ENCODE measurements at regions not wholly inside any gene's neighbourhood (a gene's known extent, or its start where the extent isn't known, plus 50 kb on each side); places are given as distances from the start of the nearest gene placed in this dataset.

DNA sequence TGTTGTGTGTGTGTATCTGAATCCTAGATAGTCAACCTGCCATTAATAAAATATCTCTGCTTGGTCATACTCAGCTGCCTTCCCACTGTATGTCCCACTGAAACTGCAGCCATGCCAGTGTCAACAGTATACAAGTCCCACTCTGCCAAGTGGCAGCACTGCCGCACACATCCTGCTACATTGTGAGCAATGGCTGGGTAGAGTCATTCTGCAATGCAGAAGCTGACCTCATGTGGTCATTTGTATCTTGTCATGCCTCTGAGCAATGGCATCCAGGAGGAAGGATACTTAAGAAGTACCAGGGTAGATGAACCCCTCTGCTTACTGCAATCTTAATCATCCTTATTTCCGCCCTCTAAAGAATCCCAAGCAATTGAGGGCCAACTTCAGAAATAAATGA, 302.2 kb upstream of the DDX18 start:
- TF ChIP-seq, protein P1, sequence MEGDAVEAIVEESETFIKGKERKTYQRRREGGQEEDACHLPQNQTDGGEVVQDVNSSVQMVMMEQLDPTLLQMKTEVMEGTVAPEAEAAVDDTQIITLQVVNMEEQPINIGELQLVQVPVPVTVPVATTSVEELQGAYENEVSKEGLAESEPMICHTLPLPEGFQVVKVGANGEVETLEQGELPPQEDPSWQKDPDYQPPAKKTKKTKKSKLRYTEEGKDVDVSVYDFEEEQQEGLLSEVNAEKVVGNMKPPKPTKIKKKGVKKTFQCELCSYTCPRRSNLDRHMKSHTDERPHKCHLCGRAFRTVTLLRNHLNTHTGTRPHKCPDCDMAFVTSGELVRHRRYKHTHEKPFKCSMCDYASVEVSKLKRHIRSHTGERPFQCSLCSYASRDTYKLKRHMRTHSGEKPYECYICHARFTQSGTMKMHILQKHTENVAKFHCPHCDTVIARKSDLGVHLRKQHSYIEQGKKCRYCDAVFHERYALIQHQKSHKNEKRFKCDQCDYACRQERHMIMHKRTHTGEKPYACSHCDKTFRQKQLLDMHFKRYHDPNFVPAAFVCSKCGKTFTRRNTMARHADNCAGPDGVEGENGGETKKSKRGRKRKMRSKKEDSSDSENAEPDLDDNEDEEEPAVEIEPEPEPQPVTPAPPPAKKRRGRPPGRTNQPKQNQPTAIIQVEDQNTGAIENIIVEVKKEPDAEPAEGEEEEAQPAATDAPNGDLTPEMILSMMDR (IDR thresholded peaks at IDR 0.05) = no peak
- Histone ChIP-seq H3K9me3 (no peaks in the 10 kb centered on the region), H3K27me3 (no peaks in the 10 kb centered on the region), H3K4me1 (no peaks in the 10 kb centered on the region), H3K36me3 (no peaks in the 10 kb centered on the region), H3K27ac (no peak overlapping the region), H3K4me3 (no peak overlapping the region)
- WGBS, 2 donors = 82 to 84% methylated on average over 2 of the region's 2 CpGs
- no peak for ATAC-seq
- intact Hi-C loops (cut with DNase I) = no loop called here
- no peak for DNase-seq

DNA sequence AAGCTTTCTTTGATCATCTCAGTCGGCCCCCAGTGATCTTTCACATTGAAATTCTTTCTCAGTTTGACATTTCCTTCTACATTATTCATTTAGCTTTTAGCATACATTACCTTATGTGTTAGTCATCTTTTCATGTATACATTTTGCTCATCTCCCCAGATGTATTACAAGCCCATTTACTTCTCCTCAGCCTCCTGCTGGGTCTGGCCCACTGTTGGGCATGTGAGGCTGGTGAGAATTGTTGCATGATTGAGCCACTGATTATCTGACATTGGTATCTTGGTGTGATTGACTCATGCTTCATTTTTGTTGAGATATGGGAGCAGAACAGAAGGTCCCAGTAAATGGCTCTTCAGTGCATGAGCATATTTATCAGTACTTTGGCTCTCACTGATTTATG, 300.1 kb upstream of the DDX18 start:
- no peaks in the 10 kb centered on the region for H3K27me3 ChIP-seq
- intact Hi-C loops (cut with DNase I) = no loop called here
- TF ChIP-seq, protein P1 (IDR thresholded peaks at IDR 0.05) = no peak
- H3K27ac ChIP-seq = no peak overlapping the region
- H3K9me3 ChIP-seq = no peaks in the 10 kb centered on the region
- DNase-seq (no peak), ATAC-seq (no peak)
- H3K4me1 ChIP-seq = no peaks in the 10 kb centered on the region
- H3K4me3 ChIP-seq = no peak overlapping the region
- 72 to 81% methylated on average over 1 of the region's 1 CpG for WGBS, 2 donors
- H3K36me3 ChIP-seq = no peaks in the 10 kb centered on the region

DNA sequence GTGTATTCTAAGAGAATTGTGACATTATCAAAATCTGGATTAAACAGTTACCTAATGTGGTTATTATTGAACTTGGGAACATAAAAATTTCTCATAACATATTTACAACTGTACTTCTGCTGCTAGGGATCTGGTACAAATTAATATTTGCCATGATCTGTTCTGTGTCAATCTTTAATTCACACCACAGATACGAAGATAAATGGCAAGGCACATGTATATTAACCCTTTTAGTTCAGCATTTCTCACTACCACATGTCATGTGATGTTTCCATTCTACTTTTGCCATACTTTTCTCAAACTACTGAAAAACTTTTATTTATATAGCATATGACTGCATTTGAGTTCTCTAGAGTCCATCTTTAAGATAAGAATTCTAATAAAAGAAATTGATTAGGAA, 295.3 kb upstream of the DDX18 start:
- H3K4me3 ChIP-seq = no peak overlapping the region

DNA sequence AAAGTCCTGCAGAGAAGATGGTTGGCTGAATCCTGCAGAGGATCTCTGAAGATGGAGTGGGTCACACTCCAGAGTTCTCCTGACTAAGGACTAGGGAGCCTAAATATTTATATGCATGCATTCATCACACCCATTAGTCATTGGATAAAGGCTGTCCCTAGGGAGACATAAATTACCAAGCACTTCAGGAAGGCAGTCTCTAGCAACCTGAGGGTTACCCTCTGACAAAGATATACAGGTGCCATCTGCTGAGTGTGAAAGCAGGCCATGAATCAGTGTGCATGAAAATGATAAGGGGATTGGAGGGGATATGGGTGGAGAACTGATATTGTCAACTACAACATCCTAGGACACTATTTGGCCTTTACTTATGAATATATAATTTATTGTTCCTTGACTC, 294.8 kb upstream of the DDX18 start:
- Histone ChIP-seq H3K27me3 (no peaks in the 10 kb centered on the region), H3K4me3 (no peak overlapping the region), H3K36me3 (no peaks in the 10 kb centered on the region), H3K4me1 (peaks cover 0 to 18% (median 3%) of the 10 kb centered on the region in 9 donors), H3K9me3 (peaks cover 0 to 2% (median 0%) of the 10 kb centered on the region in 11 donors), H3K27ac (no peak overlapping the region)
- TF ChIP-seq, protein P1 (IDR thresholded peaks at IDR 0.05) = no peak
- intact Hi-C loops (cut with DNase I) = no loop called here
- no peak for ATAC-seq
- DNase-seq = no peak

More for the DNA sequence above, 295.3 kb upstream of the DDX18 start:
- Histone ChIP-seq H3K4me1 (peaks cover 0 to 14% (median 3%) of the 10 kb centered on the region in 9 donors), H3K9me3 (no peaks in the 10 kb centered on the region), H3K27ac (no peak overlapping the region), H3K36me3 (no peaks in the 10 kb centered on the region), H3K27me3 (no peaks in the 10 kb centered on the region)
- 15 to 17% methylated on average over 1 of the region's 1 CpG for WGBS, 2 donors
- ATAC-seq (no peak), DNase-seq (no peak)
- intact Hi-C loops (cut with DNase I) = no loop called here
- TF ChIP-seq, protein P1 (IDR thresholded peaks at IDR 0.05) = no peak

All from heart right ventricle (tissue), 16 donors.